Mesendoderm (in vitro differentiated cells): ENCODE measurements at regions not wholly inside any gene's neighbourhood (a gene's known extent, or its start where the extent isn't known, plus 50 kb on each side); places are given as distances from the start of the nearest gene placed in this dataset.

ENCODE experiments used
- DNase-seq: peaks from one replicate; pipeline ENCODE4 v3.0.0; 2013
- H2AK5ac ChIP-seq: 2 replicates; pipeline ENCODE4 v1.6.1; 2013; ENCODE audit warnings: low read length, inconsistent platforms
- H2BK120ac ChIP-seq: 2 replicates; pipeline ENCODE4 v1.6.1; 2013; ENCODE audit warnings: low read depth, mild to moderate bottlenecking, low read length, moderate library complexity, mixed read lengths
- H2BK15ac ChIP-seq: replicated peaks from 2 replicates; pipeline ENCODE4 v1.6.1; 2013; ENCODE audit warnings: low read depth, mild to moderate bottlenecking, moderate library complexity
- H2BK5ac ChIP-seq: 2 replicates; pipeline ENCODE4 v1.6.1; 2013; ENCODE audit warnings: low read length, inconsistent platforms
- H3K18ac ChIP-seq: 2 replicates; pipeline ENCODE4 v1.6.1; 2013; ENCODE audit warnings: mild to moderate bottlenecking, low read length, mixed read lengths
- H3K23ac ChIP-seq: one replicate; pipeline ENCODE4 v1.6.1; 2013; ENCODE audit warnings: low read length
- H3K27ac ChIP-seq: 2 replicates; pipeline ENCODE4 v1.5.1; 2013; ENCODE audit warnings: low read depth, mild to moderate bottlenecking, inconsistent platforms, low read length, moderate library complexity
- H3K27me3 ChIP-seq: 2 replicates; pipeline ENCODE4 v1.6.1; 2013; ENCODE audit warnings: low read length, control low read depth, mild to moderate bottlenecking, inconsistent platforms; ENCODE audit not compliant: insufficient read depth, poor library complexity
- H3K36me3 ChIP-seq: 2 replicates; pipeline ENCODE4 v1.6.1; 2013; ENCODE audit warnings: low read length, inconsistent platforms; ENCODE audit not compliant: control insufficient read depth, insufficient read depth
- H3K4ac ChIP-seq: one replicate; pipeline ENCODE4 v1.6.1; 2013; ENCODE audit warnings: low read depth, mild to moderate bottlenecking, low read length, moderate library complexity
- H3K4me1 ChIP-seq: 2 replicates; pipeline ENCODE4 v1.6.1; 2013; ENCODE audit warnings: low read depth, low read length, inconsistent platforms; ENCODE audit not compliant: control insufficient read depth
- H3K4me2 ChIP-seq: 2 replicates; pipeline ENCODE4 v1.6.1; 2013; ENCODE audit warnings: low read length
- H3K4me3 ChIP-seq: 2 replicates; pipeline ENCODE4 v1.5.1; 2013; ENCODE audit warnings: mild to moderate bottlenecking, low read length
- H3K56ac ChIP-seq: one replicate; pipeline ENCODE4 v1.6.1; 2013; ENCODE audit warnings: low read length
- H3K79me1 ChIP-seq: 2 replicates; pipeline ENCODE4 v1.6.1; 2013; ENCODE audit warnings: low read length, inconsistent platforms
- H3K79me2 ChIP-seq: 2 replicates; pipeline ENCODE4 v1.6.1; 2013; ENCODE audit warnings: mild to moderate bottlenecking, low read length; ENCODE audit not compliant: control insufficient read depth, insufficient read depth
- H3K9ac ChIP-seq: 2 replicates; pipeline ENCODE4 v1.6.1; 2013; ENCODE audit warnings: low read length, inconsistent platforms
- H4K5ac ChIP-seq: one replicate; pipeline ENCODE4 v1.6.1; 2013; ENCODE audit warnings: low read length
- H4K8ac ChIP-seq: one replicate; pipeline ENCODE4 v1.6.1; 2013; ENCODE audit warnings: low read depth, mild to moderate bottlenecking, control low read depth, low read length, moderate library complexity
- WGBS: extraction: QIAGEN DNeasy Blood & Tissue Kit; methylation state at CpG from one replicate; pipeline ENCODE4 v1.1.7; 2013; ENCODE audit warnings: low lambda C conversion rate, missing lambda C conversion rate; ENCODE audit not compliant: insufficient coverage; ENCODE audit errors: extremely low coverage; 5-methylcytosine and 5-hydroxymethylcytosine counted together

DNA sequence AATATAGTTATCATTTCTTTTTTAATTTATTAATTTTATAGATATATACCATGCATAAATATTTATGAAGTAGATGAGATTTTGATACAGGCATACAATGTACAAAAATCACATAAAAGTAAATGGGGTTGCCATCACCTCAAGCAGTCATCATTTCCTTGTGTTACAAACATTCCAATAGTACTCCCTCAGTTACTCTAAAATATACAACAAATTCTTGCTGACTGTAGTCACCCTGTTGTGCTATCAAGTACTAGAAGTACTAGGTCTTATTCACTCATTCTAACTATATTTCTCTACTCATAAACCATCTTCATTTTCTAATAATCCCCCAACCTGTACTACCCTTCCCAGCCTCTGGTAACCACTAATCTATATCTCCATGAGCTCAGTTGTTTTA lies 432.6 kb upstream of the SYT1 start:
- H3K23ac ChIP-seq = no peak overlapping the region
- H3K4me3 ChIP-seq = no peak overlapping the region
- H3K79me2 ChIP-seq = no peaks in the 10 kb centered on the region
- no peak overlapping the region for H2BK15ac ChIP-seq
- H3K27ac ChIP-seq = no peak overlapping the region
- no peak overlapping the region for H2AK5ac ChIP-seq
- H3K27me3 ChIP-seq = no peaks in the 10 kb centered on the region
- no peak overlapping the region for H3K4me2 ChIP-seq
- no peak overlapping the region for H3K18ac ChIP-seq
- H3K4ac ChIP-seq = no peak overlapping the region
- H3K79me1 ChIP-seq = no peaks in the 10 kb centered on the region
- no peak overlapping the region for H4K5ac ChIP-seq
- no peak for DNase-seq
- H3K9ac ChIP-seq = no peak overlapping the region
- H3K56ac ChIP-seq = no peak overlapping the region
- H3K4me1 ChIP-seq = no peaks in the 10 kb centered on the region
- H3K36me3 ChIP-seq = no peaks in the 10 kb centered on the region
- H2BK5ac ChIP-seq = no peak overlapping the region
- no peak overlapping the region for H4K8ac ChIP-seq
- H2BK120ac ChIP-seq = no peak overlapping the region

- no peaks in the 10 kb centered on the region for H3K4me1 ChIP-seq
- no peak overlapping the region for H2BK15ac ChIP-seq
- H2AK5ac ChIP-seq = no peak overlapping the region
- no peaks in the 10 kb centered on the region for H3K79me2 ChIP-seq
- H3K4me3 ChIP-seq = no peak overlapping the region
- H3K27ac ChIP-seq = no peak overlapping the region
- H2BK120ac ChIP-seq = no peak overlapping the region
- H3K56ac ChIP-seq = no peak overlapping the region
- no peak overlapping the region for H2BK5ac ChIP-seq
- H3K23ac ChIP-seq = no peak overlapping the region
- H3K18ac ChIP-seq = no peak overlapping the region
- H3K27me3 ChIP-seq = no peaks in the 10 kb centered on the region
- WGBS = no CpG with 5 or more reads among the region's 5 CpGs
- H3K4me2 ChIP-seq = no peak overlapping the region
- no peak for DNase-seq
- no peaks in the 10 kb centered on the region for H3K36me3 ChIP-seq
- H4K8ac ChIP-seq = no peak overlapping the region
- no peak overlapping the region for H4K5ac ChIP-seq
- no peak overlapping the region for H3K9ac ChIP-seq
- no peak overlapping the region for H3K4ac ChIP-seq
- no peaks in the 10 kb centered on the region for H3K79me1 ChIP-seq
Measured at GRCh38 chr12:78439666-78440065, 424.9 kb upstream of the SYT1 start.

DNA sequence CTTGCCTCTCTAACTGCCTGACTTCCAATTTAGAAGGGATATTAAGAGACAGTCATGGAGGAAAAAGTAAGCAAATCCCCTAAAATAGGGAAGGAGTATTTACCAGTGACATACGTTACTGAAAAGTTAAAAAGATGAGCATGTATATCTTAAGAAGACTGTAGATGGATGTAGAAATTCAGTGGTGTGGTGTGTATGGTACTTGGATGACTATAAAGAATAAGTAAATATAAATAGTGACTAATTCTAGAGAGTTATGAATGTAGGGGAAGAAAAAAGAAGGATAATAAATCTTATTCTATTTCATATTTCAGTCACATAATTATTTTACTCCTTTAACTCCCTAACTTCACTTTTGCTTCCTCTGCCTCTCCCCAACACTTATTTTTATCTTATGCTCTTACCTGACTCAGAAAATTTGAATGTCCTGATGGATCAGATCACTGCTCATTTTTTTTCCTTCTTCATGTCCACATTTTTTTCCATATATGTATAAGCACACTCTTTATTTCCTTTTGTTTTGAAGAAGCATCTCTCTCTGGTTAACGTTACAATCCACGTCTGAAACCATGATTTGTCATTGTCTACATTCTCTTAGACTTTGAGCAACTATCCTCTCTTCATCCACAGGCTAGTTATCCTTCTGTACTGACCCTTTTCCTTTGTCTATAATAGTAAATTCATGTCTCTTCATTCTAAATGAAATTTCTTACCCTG lies 422.7 kb upstream of the SYT1 start:
- Histone ChIP-seq H3K56ac (no peak overlapping the region), H2BK15ac (no peak overlapping the region), H3K4me2 (no peak overlapping the region), H3K36me3 (no peaks in the 10 kb centered on the region), H4K5ac (no peak overlapping the region), H3K4me1 (no peaks in the 10 kb centered on the region), H2AK5ac (no peak overlapping the region), H3K4me3 (no peak overlapping the region), H3K18ac (no peak overlapping the region), H3K23ac (no peak overlapping the region), H3K79me1 (no peaks in the 10 kb centered on the region), H3K79me2 (no peaks in the 10 kb centered on the region), H3K4ac (no peak overlapping the region), H4K8ac (no peak overlapping the region), H3K9ac (no peak overlapping the region), H3K27ac (no peak overlapping the region), H3K27me3 (no peaks in the 10 kb centered on the region), H2BK120ac (no peak overlapping the region), H2BK5ac (no peak overlapping the region)
- DNase-seq = no peak
- no CpG with 5 or more reads among the region's 3 CpGs for WGBS

- no peaks in the 10 kb centered on the region for H3K79me1 ChIP-seq
- no peak overlapping the region for H4K5ac ChIP-seq
- H3K4me1 ChIP-seq = no peaks in the 10 kb centered on the region
- no peak overlapping the region for H3K18ac ChIP-seq
- no peak overlapping the region for H3K56ac ChIP-seq
- H2BK120ac ChIP-seq = no peak overlapping the region
- H2BK15ac ChIP-seq = no peak overlapping the region
- no peak overlapping the region for H3K27ac ChIP-seq
- DNase-seq = no peak
- H3K4me2 ChIP-seq = no peak overlapping the region
- no CpG with 5 or more reads among the region's 1 CpG for WGBS
- no peak overlapping the region for H3K4ac ChIP-seq
- H3K9ac ChIP-seq = no peak overlapping the region
- H3K27me3 ChIP-seq = no peaks in the 10 kb centered on the region
- no peak overlapping the region for H2AK5ac ChIP-seq
- no peaks in the 10 kb centered on the region for H3K79me2 ChIP-seq
- H4K8ac ChIP-seq = no peak overlapping the region
- no peak overlapping the region for H3K23ac ChIP-seq
- no peak overlapping the region for H2BK5ac ChIP-seq
- no peaks in the 10 kb centered on the region for H3K36me3 ChIP-seq
- H3K4me3 ChIP-seq = no peak overlapping the region
Measured at GRCh38 chr12:78442454-78442801, 422.1 kb upstream of the SYT1 start.

DNA sequence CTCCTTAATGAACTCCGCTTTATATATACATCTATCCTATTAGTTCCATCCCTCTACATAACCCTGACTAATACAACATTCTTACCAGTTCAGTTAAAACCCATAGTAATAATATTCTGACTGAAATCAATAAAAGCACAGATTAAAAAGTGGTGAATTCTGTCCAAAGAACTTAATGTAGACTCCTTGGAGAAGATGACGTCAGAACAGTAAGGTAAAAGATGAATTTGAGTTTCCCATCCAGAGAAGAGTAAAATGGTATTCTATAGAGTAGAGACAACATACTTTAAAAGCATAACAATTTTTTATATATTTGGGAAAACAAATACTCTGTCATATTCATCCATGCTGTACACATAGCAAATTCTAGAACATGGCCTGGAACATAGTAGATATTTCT lies 418.0 kb upstream of the SYT1 start:
- Histone ChIP-seq H3K36me3 (no peaks in the 10 kb centered on the region), H3K79me1 (no peaks in the 10 kb centered on the region), H2BK120ac (no peak overlapping the region), H2AK5ac (no peak overlapping the region), H3K4me2 (no peak overlapping the region), H3K4me1 (no peaks in the 10 kb centered on the region), H3K4me3 (no peak overlapping the region), H3K4ac (no peak overlapping the region), H3K18ac (no peak overlapping the region), H3K23ac (no peak overlapping the region), H4K5ac (no peak overlapping the region), H3K27ac (no peak overlapping the region), H2BK5ac (no peak overlapping the region), H3K9ac (no peak overlapping the region), H3K56ac (no peak overlapping the region), H3K79me2 (no peaks in the 10 kb centered on the region), H4K8ac (no peak overlapping the region), H2BK15ac (no peak overlapping the region), H3K27me3 (no peaks in the 10 kb centered on the region)
- no CpG with 5 or more reads among the region's 2 CpGs for WGBS
- DNase-seq = no peak

DNA sequence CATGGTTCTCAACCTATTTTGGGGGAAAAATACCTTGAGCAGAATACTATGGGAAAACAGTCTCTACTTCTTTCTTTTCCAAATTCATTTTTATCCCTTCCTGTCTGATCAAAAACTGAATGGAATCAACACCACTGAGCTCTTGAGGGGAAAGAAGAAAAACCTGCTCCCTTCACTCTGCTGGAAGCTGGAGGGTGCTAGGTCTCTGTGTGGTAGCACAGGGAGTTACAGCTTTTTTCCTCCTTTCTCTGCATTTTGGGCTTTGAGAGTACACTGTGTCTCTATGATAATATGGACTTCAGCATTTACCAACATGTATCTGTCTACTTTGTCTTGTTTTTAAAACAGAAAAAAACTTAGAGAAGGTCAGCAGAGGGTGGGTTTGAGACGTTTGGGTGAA lies 417.2 kb upstream of the SYT1 start:
- no peak for DNase-seq
- Histone ChIP-seq H3K18ac (no peak overlapping the region), H3K56ac (no peak overlapping the region), H2BK120ac (no peak overlapping the region), H3K79me1 (no peaks in the 10 kb centered on the region), H3K4me2 (no peak overlapping the region), H2BK15ac (no peak overlapping the region), H4K5ac (no peak overlapping the region), H3K23ac (no peak overlapping the region), H3K4me1 (no peaks in the 10 kb centered on the region), H3K79me2 (no peaks in the 10 kb centered on the region), H3K9ac (no peak overlapping the region), H3K4ac (no peak overlapping the region), H3K27me3 (no peaks in the 10 kb centered on the region), H3K36me3 (no peaks in the 10 kb centered on the region), H3K27ac (no peak overlapping the region), H2BK5ac (no peak overlapping the region), H3K4me3 (no peak overlapping the region), H4K8ac (no peak overlapping the region), H2AK5ac (no peak overlapping the region)
- no CpG with 5 or more reads among the region's 1 CpG for WGBS
